ENCODE measurements at regions not wholly inside any gene's neighbourhood (a gene's known extent, or its start where the extent isn't known, plus 50 kb on each side); places are given as distances from the start of the nearest gene placed in this dataset.

GRCh38 chr14:97527993-97528392 is 730.8 kb downstream of the VRK1 start:
- no peak for TF ChIP-seq CTCF (conservative IDR thresholded peaks at IDR 0.05)
- no peak for TF ChIP-seq ZFX (IDR thresholded peaks at IDR 0.05)
